ENCODE measurements at regions not wholly inside any gene's neighbourhood (a gene's known extent, or its start where the extent isn't known, plus 50 kb on each side); places are given as distances from the start of the nearest gene placed in this dataset.
"Not testable (repeated sequence)": the region's sequence is repeated elsewhere in the genome, so short reads cannot be mapped to it uniquely, and the experiment has no call there.

- no peak overlapping the region for H3K4me3 ChIP-seq (ENCODE audit: insufficient read depth, low read depth, low read length)
- H3K27ac ChIP-seq (ENCODE audit: insufficient read depth, low read depth, low read length, poor library complexity, severe bottlenecking) = no peak overlapping the region
- WGBS, 2 experiments = 94 to 97% methylated on average over 2 of the region's 2 CpGs
- no peaks in the 10 kb centered on the region for H3K36me3 ChIP-seq (ENCODE audit: control insufficient read depth, insufficient read depth, low read length)
- H3K27me3 ChIP-seq (ENCODE audit: control insufficient read depth, insufficient read depth, low read length, poor library complexity, severe bottlenecking) = no peaks in the 10 kb centered on the region
- no peaks in the 10 kb centered on the region for H3K4me1 ChIP-seq (ENCODE audit: control insufficient read depth, insufficient read depth, low read length)
- no peaks in the 10 kb centered on the region for H3K9me3 ChIP-seq (ENCODE audit: control insufficient read depth, low read length)
These were observed 277.1 kb upstream of the MEIS2 start for GRCh38 chr15:37377428-37377827.

- no peaks in the 10 kb centered on the region for H3K27me3 ChIP-seq (ENCODE audit: control insufficient read depth, insufficient read depth, low read length, poor library complexity, severe bottlenecking)
- WGBS, 2 experiments = 95 to 100% methylated on average over 1 to 2 of the region's 3 CpGs
- H3K36me3 ChIP-seq (ENCODE audit: control insufficient read depth, insufficient read depth, low read length) = no peaks in the 10 kb centered on the region
- no peak overlapping the region for H3K4me3 ChIP-seq (ENCODE audit: insufficient read depth, low read depth, low read length)
- no peak overlapping the region for H3K27ac ChIP-seq (ENCODE audit: insufficient read depth, low read depth, low read length, poor library complexity, severe bottlenecking)
- no peaks in the 10 kb centered on the region for H3K9me3 ChIP-seq (ENCODE audit: control insufficient read depth, low read length)
- no peaks in the 10 kb centered on the region for H3K4me1 ChIP-seq (ENCODE audit: control insufficient read depth, insufficient read depth, low read length)
These were observed 294.2 kb upstream of the MEIS2 start for GRCh38 chr15:37394402-37395099.

GRCh38 chr15:37395100-37395468 is 294.7 kb upstream of the MEIS2 start:
- no peaks in the 10 kb centered on the region for H3K4me1 ChIP-seq (ENCODE audit: control insufficient read depth, insufficient read depth, low read length)
- no peak overlapping the region for H3K27ac ChIP-seq (ENCODE audit: insufficient read depth, low read depth, low read length, poor library complexity, severe bottlenecking)
- WGBS, 2 experiments = 85 to 91% methylated on average over 3 of the region's 3 CpGs
- no peaks in the 10 kb centered on the region for H3K36me3 ChIP-seq (ENCODE audit: control insufficient read depth, insufficient read depth, low read length)
- no peaks in the 10 kb centered on the region for H3K9me3 ChIP-seq (ENCODE audit: control insufficient read depth, low read length)
- no peaks in the 10 kb centered on the region for H3K27me3 ChIP-seq (ENCODE audit: control insufficient read depth, insufficient read depth, low read length, poor library complexity, severe bottlenecking)
- no peak overlapping the region for H3K4me3 ChIP-seq (ENCODE audit: insufficient read depth, low read depth, low read length)

GRCh38 chr15:37397266-37398022 is 297.1 kb upstream of the MEIS2 start:
- H3K36me3 ChIP-seq (ENCODE audit: control insufficient read depth, insufficient read depth, low read length) = no peaks in the 10 kb centered on the region
- H3K27ac ChIP-seq (ENCODE audit: insufficient read depth, low read depth, low read length, poor library complexity, severe bottlenecking) = no peak overlapping the region
- no peaks in the 10 kb centered on the region for H3K27me3 ChIP-seq (ENCODE audit: control insufficient read depth, insufficient read depth, low read length, poor library complexity, severe bottlenecking)
- WGBS, 2 experiments = 93 to 94% methylated on average over 3 of the region's 3 CpGs
- H3K4me1 ChIP-seq (ENCODE audit: control insufficient read depth, insufficient read depth, low read length) = no peaks in the 10 kb centered on the region
- no peaks in the 10 kb centered on the region for H3K9me3 ChIP-seq (ENCODE audit: control insufficient read depth, low read length)
- H3K4me3 ChIP-seq (ENCODE audit: insufficient read depth, low read depth, low read length) = no peak overlapping the region

- 100% methylated on average over 1 of the region's 1 CpG; no CpG with 5 or more reads in 1 of the 2 experiments for WGBS, 2 experiments
- H3K27me3 ChIP-seq (ENCODE audit: control insufficient read depth, insufficient read depth, low read length, poor library complexity, severe bottlenecking) = no peaks in the 10 kb centered on the region
- no peak overlapping the region for H3K27ac ChIP-seq (ENCODE audit: insufficient read depth, low read depth, low read length, poor library complexity, severe bottlenecking)
- H3K9me3 ChIP-seq (ENCODE audit: control insufficient read depth, low read length) = no peaks in the 10 kb centered on the region
- H3K4me3 ChIP-seq (ENCODE audit: insufficient read depth, low read depth, low read length) = no peak overlapping the region
- no peaks in the 10 kb centered on the region for H3K36me3 ChIP-seq (ENCODE audit: control insufficient read depth, insufficient read depth, low read length)
- no peaks in the 10 kb centered on the region for H3K4me1 ChIP-seq (ENCODE audit: control insufficient read depth, insufficient read depth, low read length)
These were observed 315.8 kb upstream of the MEIS2 start for GRCh38 chr15:37416103-37416502.

- H3K27ac ChIP-seq (ENCODE audit: insufficient read depth, low read depth, low read length, poor library complexity, severe bottlenecking) = no peak overlapping the region
- no peaks in the 10 kb centered on the region for H3K36me3 ChIP-seq (ENCODE audit: control insufficient read depth, insufficient read depth, low read length)
- no peak overlapping the region for H3K4me3 ChIP-seq (ENCODE audit: insufficient read depth, low read depth, low read length)
- H3K27me3 ChIP-seq (ENCODE audit: control insufficient read depth, insufficient read depth, low read length, poor library complexity, severe bottlenecking) = no peaks in the 10 kb centered on the region
- no peaks in the 10 kb centered on the region for H3K9me3 ChIP-seq (ENCODE audit: control insufficient read depth, low read length)
- no peaks in the 10 kb centered on the region for H3K4me1 ChIP-seq (ENCODE audit: control insufficient read depth, insufficient read depth, low read length)
- WGBS, 2 experiments = 84 to 90% methylated on average over 1 of the region's 1 CpG
These were observed 325.2 kb upstream of the MEIS2 start for GRCh38 chr15:37425541-37425940.

- not testable (repeated sequence) for H3K9me3 ChIP-seq (ENCODE audit: control insufficient read depth, low read length); H3K27me3 ChIP-seq (ENCODE audit: control insufficient read depth, insufficient read depth, low read length, poor library complexity, severe bottlenecking); H3K27ac ChIP-seq (ENCODE audit: insufficient read depth, low read depth, low read length, poor library complexity, severe bottlenecking); H3K4me1 ChIP-seq (ENCODE audit: control insufficient read depth, insufficient read depth, low read length); H3K4me3 ChIP-seq (ENCODE audit: insufficient read depth, low read depth, low read length); H3K36me3 ChIP-seq (ENCODE audit: control insufficient read depth, insufficient read depth, low read length)
- WGBS, 2 experiments = 78 to 84% methylated on average over 12 of the region's 12 CpGs
These were observed 327.0 kb upstream of the MEIS2 start for GRCh38 chr15:37427393-37427792.

GRCh38 chr15:37446921-37447320 is 346.6 kb upstream of the MEIS2 start:
- Histone ChIP-seq H3K9me3 (ENCODE audit: control insufficient read depth, low read length) (no peaks in the 10 kb centered on the region), H3K27me3 (ENCODE audit: control insufficient read depth, insufficient read depth, low read length, poor library complexity, severe bottlenecking) (no peaks in the 10 kb centered on the region), H3K27ac (ENCODE audit: insufficient read depth, low read depth, low read length, poor library complexity, severe bottlenecking) (no peak overlapping the region), H3K36me3 (ENCODE audit: control insufficient read depth, insufficient read depth, low read length) (no peaks in the 10 kb centered on the region), H3K4me3 (ENCODE audit: insufficient read depth, low read depth, low read length) (no peak overlapping the region), H3K4me1 (ENCODE audit: control insufficient read depth, insufficient read depth, low read length) (no peaks in the 10 kb centered on the region)
- WGBS, 2 experiments = 97 to 100% methylated on average over 1 to 2 of the region's 2 CpGs

- H3K4me1 ChIP-seq (ENCODE audit: control insufficient read depth, insufficient read depth, low read length) = no peaks in the 10 kb centered on the region
- H3K27me3 ChIP-seq (ENCODE audit: control insufficient read depth, insufficient read depth, low read length, poor library complexity, severe bottlenecking) = no peaks in the 10 kb centered on the region
- H3K27ac ChIP-seq (ENCODE audit: insufficient read depth, low read depth, low read length, poor library complexity, severe bottlenecking) = no peak overlapping the region
- H3K4me3 ChIP-seq (ENCODE audit: insufficient read depth, low read depth, low read length) = no peak overlapping the region
- 85 to 92% methylated on average over 1 of the region's 1 CpG for WGBS, 2 experiments
- H3K36me3 ChIP-seq (ENCODE audit: control insufficient read depth, insufficient read depth, low read length) = no peaks in the 10 kb centered on the region
- H3K9me3 ChIP-seq (ENCODE audit: control insufficient read depth, low read length) = no peaks in the 10 kb centered on the region
These were observed 352.1 kb upstream of the MEIS2 start for GRCh38 chr15:37452498-37452897.

GRCh38 chr15:37480482-37480881 is 380.1 kb upstream of the MEIS2 start:
- Histone ChIP-seq H3K36me3 (ENCODE audit: control insufficient read depth, insufficient read depth, low read length) (no peaks in the 10 kb centered on the region), H3K27ac (ENCODE audit: insufficient read depth, low read depth, low read length, poor library complexity, severe bottlenecking) (no peak overlapping the region), H3K27me3 (ENCODE audit: control insufficient read depth, insufficient read depth, low read length, poor library complexity, severe bottlenecking) (no peaks in the 10 kb centered on the region), H3K9me3 (ENCODE audit: control insufficient read depth, low read length) (no peaks in the 10 kb centered on the region), H3K4me1 (ENCODE audit: control insufficient read depth, insufficient read depth, low read length) (no peaks in the 10 kb centered on the region), H3K4me3 (ENCODE audit: insufficient read depth, low read depth, low read length) (no peak overlapping the region)
- WGBS, 2 experiments = 48 to 50% methylated on average over 2 of the region's 3 CpGs

Measured in ectodermal cell (in vitro differentiated cells).